ENCODE measurements at regions not wholly inside any gene's neighbourhood (a gene's known extent, or its start where the extent isn't known, plus 50 kb on each side); places are given as distances from the start of the nearest gene placed in this dataset.
A peak's percentile ranks its signal among the peaks of the same experiment; 100 is the strongest.

- DNase-seq = no peak
- no peak for ATAC-seq (ENCODE audit: low FRiP score in 2 of 2)
- WGBS, 2 donors = 92 to 93% methylated on average over 6 of the region's 6 CpGs
Measured at GRCh38 chr7:50842041-50842440, 59.3 kb upstream of the GRB10 start.

GRCh38 chr7:50838675-50839377 lies 56.1 kb upstream of the GRB10 start:
- no peaks in the 10 kb centered on the region for H3K27me3 ChIP-seq
- no peaks in the 10 kb centered on the region for H3K36me3 ChIP-seq
- WGBS, 2 donors = 80 to 86% methylated on average over 10 of the region's 10 CpGs
- H3K4me1 ChIP-seq = no peaks in the 10 kb centered on the region
- no peak for DNase-seq
- no peaks in the 10 kb centered on the region for H3K9me3 ChIP-seq
- peak in 1 of 2 donors; percentile 94 for ATAC-seq (ENCODE audit: low FRiP score in 2 of 2)
- TF ChIP-seq POLR2A (IDR thresholded peaks at IDR 0.05) = no peak
- no peak for TF ChIP-seq POLR2AphosphoS5 (IDR thresholded peaks at IDR 0.05)
- no peak for TF ChIP-seq CTCF (IDR thresholded peaks at IDR 0.05)
- no peak for TF ChIP-seq EP300 (IDR thresholded peaks at IDR 0.05)
- H3K4me3 ChIP-seq = no peak overlapping the region
- H3K27ac ChIP-seq = no peak overlapping the region

More at GRCh38 chr7:50842041-50842440, 59.3 kb upstream of the GRB10 start:
- no peak overlapping the region for H3K27ac ChIP-seq
- no peaks in the 10 kb centered on the region for H3K36me3 ChIP-seq
- TF ChIP-seq POLR2AphosphoS5 (IDR thresholded peaks at IDR 0.05) (no peak), EP300 (IDR thresholded peaks at IDR 0.05) (no peak), CTCF (IDR thresholded peaks at IDR 0.05) (no peak), POLR2A (IDR thresholded peaks at IDR 0.05) (no peak)
- H3K27me3 ChIP-seq = no peaks in the 10 kb centered on the region
- H3K4me1 ChIP-seq = no peaks in the 10 kb centered on the region
- no peak overlapping the region for H3K4me3 ChIP-seq
- H3K9me3 ChIP-seq = no peaks in the 10 kb centered on the region

GRCh38 chr7:50837965-50838364 lies 55.3 kb upstream of the GRB10 start:
- ATAC-seq (ENCODE audit: low FRiP score in 2 of 2) = peak in 1 of 2 donors; percentile 33
- no peaks in the 10 kb centered on the region for H3K27me3 ChIP-seq

GRCh38 chr7:50836646-50837045 lies 54.0 kb upstream of the GRB10 start:
- Histone ChIP-seq H3K27me3 (no peaks in the 10 kb centered on the region), H3K9me3 (no peaks in the 10 kb centered on the region), H3K36me3 (no peaks in the 10 kb centered on the region), H3K4me3 (no peak overlapping the region), H3K4me1 (no peaks in the 10 kb centered on the region), H3K27ac (no peak overlapping the region)
- ATAC-seq (ENCODE audit: low FRiP score in 2 of 2) (no peak), DNase-seq (no peak)
- TF ChIP-seq CTCF (IDR thresholded peaks at IDR 0.05) (no peak), POLR2A (IDR thresholded peaks at IDR 0.05) (no peak), EP300 (IDR thresholded peaks at IDR 0.05) (no peak), POLR2AphosphoS5 (IDR thresholded peaks at IDR 0.05) (no peak)
- WGBS, 2 donors = 83 to 87% methylated on average over 2 of the region's 2 CpGs

More at GRCh38 chr7:50837965-50838364, 55.3 kb upstream of the GRB10 start:
- 56 to 71% methylated on average over 10 to 11 of the region's 11 CpGs for WGBS, 2 donors
- TF ChIP-seq POLR2AphosphoS5 (IDR thresholded peaks at IDR 0.05) = no peak
- no peak for TF ChIP-seq EP300 (IDR thresholded peaks at IDR 0.05)
- TF ChIP-seq POLR2A (IDR thresholded peaks at IDR 0.05) = no peak
- TF ChIP-seq CTCF (IDR thresholded peaks at IDR 0.05) = no peak
- H3K4me3 ChIP-seq = no peak overlapping the region
- H3K4me1 ChIP-seq = no peaks in the 10 kb centered on the region
- DNase-seq = no peak
- no peaks in the 10 kb centered on the region for H3K9me3 ChIP-seq
- no peak overlapping the region for H3K27ac ChIP-seq
- no peaks in the 10 kb centered on the region for H3K36me3 ChIP-seq

- no peak for TF ChIP-seq POLR2A (IDR thresholded peaks at IDR 0.05)
- TF ChIP-seq CTCF (IDR thresholded peaks at IDR 0.05) = no peak
- TF ChIP-seq POLR2AphosphoS5 (IDR thresholded peaks at IDR 0.05) = no peak
- no peak for TF ChIP-seq EP300 (IDR thresholded peaks at IDR 0.05)
- no peak for DNase-seq
- Histone ChIP-seq H3K36me3 (no peaks in the 10 kb centered on the region), H3K4me3 (no peak overlapping the region), H3K4me1 (no peaks in the 10 kb centered on the region), H3K27me3 (no peaks in the 10 kb centered on the region), H3K9me3 (no peaks in the 10 kb centered on the region), H3K27ac (no peak overlapping the region)
- ATAC-seq (ENCODE audit: low FRiP score in 2 of 2) = no peak
- 87 to 93% methylated on average over 2 of the region's 2 CpGs for WGBS, 2 donors
Measured at GRCh38 chr7:50835156-50835555, 52.5 kb upstream of the GRB10 start.

Measured in upper lobe of left lung (tissue), 6 donors.